IMR-90 (cell line): ENCODE measurements at regions not wholly inside any gene's neighbourhood (a gene's known extent, or its start where the extent isn't known, plus 50 kb on each side); places are given as distances from the start of the nearest gene placed in this dataset.

Source experiments
- CHD1 ChIP-seq: IDR thresholded peaks from 2 replicates; pipeline ENCODE4 v1.6.1; 2012; ENCODE audit warnings: low read depth, low read length, improper control_type of control experiment
- POLR2A ChIP-seq: IDR thresholded peaks from 2 replicates; pipeline ENCODE4 v1.6.1; 2012; ENCODE audit warnings: mild to moderate bottlenecking, low read depth, low read length
- TF ChIP-seq, protein P1 (sequence below): conservative IDR thresholded peaks from 2 replicates; pipeline ENCODE4 v1.5.1; 2012; ENCODE audit warnings: mild to moderate bottlenecking, low read depth, low read length, improper control_type of control experiment

DNA sequence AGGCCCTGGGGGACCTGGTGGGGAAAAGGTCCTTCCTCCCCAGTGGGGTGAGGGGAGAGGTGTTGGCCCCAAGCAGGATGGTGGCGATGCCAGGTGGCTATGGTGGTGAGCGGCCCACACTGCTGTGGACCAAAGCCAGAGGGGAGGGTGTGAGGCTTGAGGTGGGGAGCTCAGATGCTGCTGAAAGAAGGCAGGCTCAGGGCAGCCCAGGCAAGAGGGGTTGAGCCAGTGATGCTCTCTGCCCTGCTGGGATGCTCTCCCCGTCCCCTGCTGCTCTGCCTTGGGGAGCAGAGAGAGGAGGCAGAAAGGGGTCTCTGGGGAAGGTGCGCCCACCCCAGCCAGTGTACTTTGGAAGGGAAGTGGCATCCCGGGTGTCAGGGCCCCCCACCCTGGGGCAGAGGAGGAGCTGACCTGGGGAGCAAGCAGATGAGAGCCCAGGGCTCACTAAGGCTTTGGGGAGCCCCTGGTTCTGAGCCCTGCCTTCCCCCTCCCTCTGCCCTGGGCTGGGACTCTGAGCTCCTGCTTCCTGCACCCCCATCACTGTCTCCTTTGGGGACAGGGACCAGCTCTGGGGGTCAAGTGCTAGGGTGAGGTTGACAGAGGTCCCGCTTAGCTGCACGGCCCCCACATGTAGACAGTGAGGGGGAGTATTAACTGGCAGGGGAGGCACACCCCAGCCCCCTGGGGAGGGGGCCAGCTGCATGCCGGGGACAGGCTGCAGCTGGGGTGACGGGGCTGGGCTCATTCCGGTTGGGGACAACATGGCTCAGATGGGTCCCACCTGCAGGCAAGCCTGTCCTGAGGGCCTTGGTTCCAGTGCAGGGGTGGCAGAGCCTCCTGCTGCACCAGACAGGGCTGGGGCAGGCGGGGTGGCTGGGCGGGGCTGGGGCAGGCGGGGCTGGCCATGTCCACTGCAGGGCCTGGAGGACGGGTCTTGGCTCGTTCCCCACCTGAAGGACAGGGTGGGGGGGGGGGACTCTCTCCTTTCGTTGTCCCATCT, 124.4 kb downstream of the KIF26A start:
- TF ChIP-seq, protein P1, sequence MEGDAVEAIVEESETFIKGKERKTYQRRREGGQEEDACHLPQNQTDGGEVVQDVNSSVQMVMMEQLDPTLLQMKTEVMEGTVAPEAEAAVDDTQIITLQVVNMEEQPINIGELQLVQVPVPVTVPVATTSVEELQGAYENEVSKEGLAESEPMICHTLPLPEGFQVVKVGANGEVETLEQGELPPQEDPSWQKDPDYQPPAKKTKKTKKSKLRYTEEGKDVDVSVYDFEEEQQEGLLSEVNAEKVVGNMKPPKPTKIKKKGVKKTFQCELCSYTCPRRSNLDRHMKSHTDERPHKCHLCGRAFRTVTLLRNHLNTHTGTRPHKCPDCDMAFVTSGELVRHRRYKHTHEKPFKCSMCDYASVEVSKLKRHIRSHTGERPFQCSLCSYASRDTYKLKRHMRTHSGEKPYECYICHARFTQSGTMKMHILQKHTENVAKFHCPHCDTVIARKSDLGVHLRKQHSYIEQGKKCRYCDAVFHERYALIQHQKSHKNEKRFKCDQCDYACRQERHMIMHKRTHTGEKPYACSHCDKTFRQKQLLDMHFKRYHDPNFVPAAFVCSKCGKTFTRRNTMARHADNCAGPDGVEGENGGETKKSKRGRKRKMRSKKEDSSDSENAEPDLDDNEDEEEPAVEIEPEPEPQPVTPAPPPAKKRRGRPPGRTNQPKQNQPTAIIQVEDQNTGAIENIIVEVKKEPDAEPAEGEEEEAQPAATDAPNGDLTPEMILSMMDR: no peak
- TF ChIP-seq POLR2A (no peak), CHD1 (no peak)
